ENCODE measurements at regions not wholly inside any gene's neighbourhood (a gene's known extent, or its start where the extent isn't known, plus 50 kb on each side); places are given as distances from the start of the nearest gene placed in this dataset.

GRCh38 chr11:92423115-92424034 lies 198.8 kb downstream of the FAT3 start:
- TF ChIP-seq ZNF710 (CRISPR knock-in tag; IDR thresholded peaks at IDR 0.05; ENCODE audit: borderline replicate concordance) (no peak), ZNF317 (CRISPR knock-in tag; IDR thresholded peaks at IDR 0.05) (no peak), CBFB (CRISPR knock-in tag; IDR thresholded peaks at IDR 0.05) (no peak), SRF (IDR thresholded peaks at IDR 0.05; ENCODE audit: low read depth, low read length) (no peak), JUN (CRISPR knock-in tag; IDR thresholded peaks at IDR 0.05) (no peak), ZNF776 (CRISPR knock-in tag; IDR thresholded peaks at IDR 0.05) (no peak), SALL2 (CRISPR knock-in tag; IDR thresholded peaks at IDR 0.05) (no peak), ZNF350 (CRISPR knock-in tag; IDR thresholded peaks at IDR 0.05; ENCODE audit: borderline replicate concordance, low read depth) (no peak), POLR2A (IDR thresholded peaks at IDR 0.05; ENCODE audit: insufficient read depth in 1 of 2, low read depth in 2 of 2, low read length in 2 of 2) (no peak), EP300 (IDR thresholded peaks at IDR 0.05; ENCODE audit: low read depth in 2 of 2, low read length in 2 of 2) (no peak), EP300 (CRISPR knock-in tag; IDR thresholded peaks at IDR 0.05; ENCODE audit: borderline replicate concordance) (no peak)
- TF ChIP-seq, protein P1, sequence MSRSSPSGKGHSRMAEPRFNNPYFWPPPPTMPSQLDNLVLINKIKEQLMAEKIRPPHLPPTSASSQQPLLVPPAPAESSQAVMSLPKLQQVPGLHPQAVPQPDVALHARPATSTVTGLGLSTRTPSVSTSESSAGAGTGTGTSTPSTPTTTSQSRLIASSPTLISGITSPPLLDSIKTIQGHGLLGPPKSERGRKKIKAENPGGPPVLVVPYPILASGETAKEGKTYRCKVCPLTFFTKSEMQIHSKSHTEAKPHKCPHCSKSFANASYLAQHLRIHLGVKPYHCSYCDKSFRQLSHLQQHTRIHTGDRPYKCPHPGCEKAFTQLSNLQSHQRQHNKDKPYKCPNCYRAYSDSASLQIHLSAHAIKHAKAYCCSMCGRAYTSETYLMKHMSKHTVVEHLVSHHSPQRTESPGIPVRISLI (CRISPR knock-in tag; IDR thresholded peaks at IDR 0.05; ENCODE audit: borderline replicate concordance), result no peak
- TF ChIP-seq, protein P2, sequence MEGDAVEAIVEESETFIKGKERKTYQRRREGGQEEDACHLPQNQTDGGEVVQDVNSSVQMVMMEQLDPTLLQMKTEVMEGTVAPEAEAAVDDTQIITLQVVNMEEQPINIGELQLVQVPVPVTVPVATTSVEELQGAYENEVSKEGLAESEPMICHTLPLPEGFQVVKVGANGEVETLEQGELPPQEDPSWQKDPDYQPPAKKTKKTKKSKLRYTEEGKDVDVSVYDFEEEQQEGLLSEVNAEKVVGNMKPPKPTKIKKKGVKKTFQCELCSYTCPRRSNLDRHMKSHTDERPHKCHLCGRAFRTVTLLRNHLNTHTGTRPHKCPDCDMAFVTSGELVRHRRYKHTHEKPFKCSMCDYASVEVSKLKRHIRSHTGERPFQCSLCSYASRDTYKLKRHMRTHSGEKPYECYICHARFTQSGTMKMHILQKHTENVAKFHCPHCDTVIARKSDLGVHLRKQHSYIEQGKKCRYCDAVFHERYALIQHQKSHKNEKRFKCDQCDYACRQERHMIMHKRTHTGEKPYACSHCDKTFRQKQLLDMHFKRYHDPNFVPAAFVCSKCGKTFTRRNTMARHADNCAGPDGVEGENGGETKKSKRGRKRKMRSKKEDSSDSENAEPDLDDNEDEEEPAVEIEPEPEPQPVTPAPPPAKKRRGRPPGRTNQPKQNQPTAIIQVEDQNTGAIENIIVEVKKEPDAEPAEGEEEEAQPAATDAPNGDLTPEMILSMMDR (CRISPR knock-in tag; IDR thresholded peaks at IDR 0.05), result no peak
